HCT116 (cell line): ENCODE measurements at regions not wholly inside any gene's neighbourhood (a gene's known extent, or its start where the extent isn't known, plus 50 kb on each side); places are given as distances from the start of the nearest gene placed in this dataset.

Experiments
- ATAC-seq: fragments of 200-7000 bp; cut with Tn5 transposase; 2 replicates; pipeline ENCODE4 v1.9.1; 2020; ENCODE audit warnings: mild to moderate bottlenecking, moderate library complexity
- BruUV-seq: library from RNA; stranded (reverse); fragments of 400-500 nt; replicated peaks from 2 replicates; lab custom pipeline; 2021; lab: Mats Ljungman, UMichigan
- CTCF ChIA-PET: fragments of 300-600 bp; sonication (Branson Sonifier 250); formaldehyde crosslinking; loops from one replicate; lab custom pipeline; 2021; ENCODE audit warnings: antibody characterized with exemption; lab: Charles Lee
- POLR2A ChIA-PET: fragments of 300-600, 350-600 bp; sonication (Branson Sonifier 250); formaldehyde crosslinking; loops from one replicate; lab custom pipeline; 2021; ENCODE audit warnings: antibody characterized with exemption; lab: Charles Lee
- RAD21 ChIA-PET, 2 experiments: fragments of 300-600 bp; sonication (Branson Sonifier 250); formaldehyde crosslinking; loops; one replicate each; lab custom pipeline; 2023; ENCODE audit warnings: low total read pairs in 2 of 2; ENCODE audit not compliant: uncharacterized antibody in 2 of 2, unreplicated experiment in 2 of 2, low non-redundant PET in 1 of 2; lab: Charles Lee
- DNase-seq: peaks from one replicate; pipeline ENCODE4 v3.0.0-alpha.2; 2010; ENCODE audit warnings: low read depth, low spot score
- H2AFZ ChIP-seq: fragments of 200-600 bp; shearing (Covaris generic), sonication (generic); 2 replicates; pipeline ENCODE4 v1.6.1; 2017; ENCODE audit warnings: low read depth, mixed run types, mixed read lengths, antibody characterized with exemption, low read length; ENCODE audit not compliant: poor library complexity, severe bottlenecking
- H3K27ac ChIP-seq: 2 replicates; pipeline ENCODE4 v1.5.1; 2012; ENCODE audit warnings: low read depth, low read length
- H3K27me3 ChIP-seq: fragments of 200-600 bp; sonication (generic); 2 replicates; pipeline ENCODE4 v1.6.1; 2016; ENCODE audit warnings: mixed run types, low read length, mixed read lengths; ENCODE audit not compliant: insufficient read depth
- H3K36me3 ChIP-seq, 2 experiments: fragments of 200-500 bp in 1 of 2; fragments of 200-600 bp in 1 of 2; sonication (Bioruptor generic) in 1 of 2; sonication (generic) in 1 of 2; 2 replicates each; pipeline versions ENCODE4 v1.5.1 to v1.6.1; 2014 to 2016; ENCODE audit warnings: low read length in 2 of 2, inconsistent platforms in 1 of 2, mixed read lengths in 1 of 2, mixed run types in 1 of 2; ENCODE audit not compliant: insufficient read depth in 2 of 2, control insufficient read depth in 1 of 2
- H3K4me1 ChIP-seq, 2 experiments: fragments of 200-600 bp in 1 of 2; sonication (generic) in 1 of 2; 2 replicates each; pipeline versions ENCODE4 v1.5.1 to v1.6.1; 2012 to 2017; ENCODE audit warnings: low read length in 2 of 2, inconsistent platforms in 1 of 2, mild to moderate bottlenecking in 1 of 2, mixed read lengths in 1 of 2, mixed run types in 1 of 2, moderate library complexity in 1 of 2; ENCODE audit not compliant: insufficient read depth in 2 of 2, control insufficient read depth in 1 of 2
- H3K4me2 ChIP-seq: fragments of 200-600 bp; sonication (generic); 2 replicates; pipeline ENCODE4 v1.6.1; 2017; ENCODE audit warnings: mixed run types, low read length, mixed read lengths
- H3K4me3 ChIP-seq, 2 experiments: fragments of 200-600 bp in 1 of 2; sonication (generic) in 1 of 2; replicated peaks in 1 of 2; 2 replicates each; pipeline ENCODE4 v1.5.1; 2011 to 2016; ENCODE audit warnings: low read length in 2 of 2, control low read depth in 1 of 2, low read depth in 1 of 2, mild to moderate bottlenecking in 1 of 2, mixed read lengths in 1 of 2, mixed run types in 1 of 2
- H3K79me2 ChIP-seq: fragments of 200-600 bp; sonication (generic); 2 replicates; pipeline ENCODE4 v1.6.1; 2017; ENCODE audit warnings: mild to moderate bottlenecking, mixed run types, low read length, moderate library complexity, mixed read lengths; ENCODE audit not compliant: insufficient read depth
- H3K9ac ChIP-seq: fragments of 200-600 bp; sonication (generic); 2 replicates; pipeline ENCODE4 v1.6.1; 2016; ENCODE audit warnings: low read length, mixed read lengths
- H3K9me2 ChIP-seq: fragments of 200-600 bp; sonication (generic), shearing (Covaris generic); 2 replicates; pipeline ENCODE4 v1.6.1; 2017; ENCODE audit warnings: mixed run types, mild to moderate bottlenecking, moderate library complexity; ENCODE audit not compliant: insufficient read depth
- H3K9me3 ChIP-seq, 2 experiments: fragments of 200-500 bp in 1 of 2; fragments of 200-600 bp in 1 of 2; sonication (Bioruptor generic) in 1 of 2; sonication (generic) in 1 of 2; 2 replicates each; pipeline ENCODE4 v1.6.1; 2014 to 2017; ENCODE audit warnings: low read length in 2 of 2, mixed read lengths in 2 of 2, inconsistent platforms in 1 of 2, low read depth in 1 of 2, mild to moderate bottlenecking in 1 of 2, mixed run types in 1 of 2, moderate library complexity in 1 of 2; ENCODE audit not compliant: control insufficient read depth in 1 of 2, insufficient read depth in 1 of 2
- H4K20me1 ChIP-seq: fragments of 200-600 bp; sonication (generic), shearing (Covaris generic); 2 replicates; pipeline ENCODE4 v1.6.1; 2017; ENCODE audit warnings: mixed run types, mild to moderate bottlenecking, moderate library complexity; ENCODE audit not compliant: insufficient read depth
- ATF3 ChIP-seq: IDR thresholded peaks from 2 replicates; pipeline ENCODE4 v1.6.1; 2012
- CEBPB ChIP-seq: IDR thresholded peaks from 2 replicates; pipeline ENCODE4 v1.6.1; 2012; ENCODE audit warnings: low read depth
- ELF1 ChIP-seq: IDR thresholded peaks from 2 replicates; pipeline ENCODE4 v1.6.1; 2012; ENCODE audit warnings: low read depth, borderline replicate concordance
- EZH2 ChIP-seq: fragments of 200-600 bp; sonication (generic); IDR thresholded peaks from 2 replicates; pipeline ENCODE4 v1.6.1; 2017; ENCODE audit warnings: antibody characterized with exemption, mixed run types
- POLR2AphosphoS5 ChIP-seq: IDR thresholded peaks from 2 replicates; pipeline ENCODE4 v1.6.1; 2011; ENCODE audit warnings: mild to moderate bottlenecking, low read depth, low read length, moderate library complexity
- RAD21 ChIP-seq: IDR thresholded peaks from 2 replicates; pipeline ENCODE4 v1.6.1; 2012; ENCODE audit warnings: low read depth, mild to moderate bottlenecking
- REST ChIP-seq: IDR thresholded peaks from 2 replicates; pipeline ENCODE4 v1.6.1; 2012; ENCODE audit warnings: low read depth
- SIN3A ChIP-seq: IDR thresholded peaks from 2 replicates; pipeline ENCODE4 v1.6.1; 2012; ENCODE audit warnings: low read depth
- SRF ChIP-seq: IDR thresholded peaks from 2 replicates; pipeline ENCODE4 v1.6.1; 2012; ENCODE audit warnings: low read depth
- TCF7L2 ChIP-seq: IDR thresholded peaks from 2 replicates; pipeline ENCODE4 v1.7.0; 2011; ENCODE audit warnings: borderline replicate concordance, inconsistent platforms; ENCODE audit not compliant: insufficient read depth, insufficient read length; ENCODE audit errors: extremely low read depth
- YY1 ChIP-seq: IDR thresholded peaks from 2 replicates; pipeline ENCODE4 v1.6.1; 2011; ENCODE audit warnings: low read length, low read depth, moderate library complexity, mild to moderate bottlenecking; ENCODE audit not compliant: insufficient replicate concordance; ENCODE audit errors: extremely low read depth
- ZBTB33 ChIP-seq: IDR thresholded peaks from 2 replicates; pipeline ENCODE4 v1.6.1; 2011; ENCODE audit warnings: mild to moderate bottlenecking, low read length, moderate library complexity; ENCODE audit not compliant: insufficient replicate concordance; ENCODE audit errors: extremely low read depth
- ZFX ChIP-seq: fragments of 450-650 bp; IDR thresholded peaks from 2 replicates; pipeline ENCODE4 v1.6.1; 2017
- intact Hi-C: fragments of 100-400 bp; cut with micrococcal nuclease; formaldehyde crosslinking; loops from 2 replicates; pipeline ENCODE4 v1.10.0; 2022

- H4K20me1 ChIP-seq: no peaks in the 10 kb centered on the region
- H3K9me2 ChIP-seq: no peaks in the 10 kb centered on the region
- no peaks in the 10 kb centered on the region for H3K36me3 ChIP-seq
- ChIA-PET CTCF (no interaction called here), POLR2A (no interaction called here), RAD21 (no interaction called here)
- H3K9me3 ChIP-seq: no peaks in the 10 kb centered on the region
- ATAC-seq (no peak), DNase-seq (no peak)
- no TSS peak for BruUV-seq
- no peak overlapping the region for H3K4me3 ChIP-seq
- H3K27ac ChIP-seq: no peak overlapping the region
- H2AFZ ChIP-seq: no peak overlapping the region
- no peaks in the 10 kb centered on the region for H3K27me3 ChIP-seq
- H3K9ac ChIP-seq: no peak overlapping the region
- intact Hi-C loops: no loop called here
- TF ChIP-seq TCF7L2 (no peak), SRF (no peak), RAD21 (no peak), YY1 (no peak), CEBPB (no peak), POLR2AphosphoS5 (no peak), SIN3A (no peak), ZBTB33 (no peak)
- no peaks in the 10 kb centered on the region for H3K79me2 ChIP-seq
- no peak overlapping the region for H3K4me2 ChIP-seq
- no peaks in the 10 kb centered on the region for H3K4me1 ChIP-seq
These were observed 143.8 kb upstream of the SLC13A1 start for GRCh38 chr7:123343611-123344010.

- Histone ChIP-seq H3K4me3 (no peak overlapping the region), H3K9me2 (no peaks in the 10 kb centered on the region), H4K20me1 (no peaks in the 10 kb centered on the region), H3K27ac (no peak overlapping the region), H3K27me3 (no peaks in the 10 kb centered on the region), H3K4me2 (no peak overlapping the region), H3K79me2 (no peaks in the 10 kb centered on the region), H3K36me3 (no peaks in the 10 kb centered on the region), H3K9me3 (no peaks in the 10 kb centered on the region), H3K9ac (no peak overlapping the region), H2AFZ (no peak overlapping the region), H3K4me1 (no peaks in the 10 kb centered on the region)
- ChIA-PET POLR2A (no interaction called here), RAD21 (no interaction called here), CTCF (no interaction called here)
- BruUV-seq: no TSS peak
- no peak for ATAC-seq
- intact Hi-C loops: no loop called here
- no peak for DNase-seq
- no peak for TF ChIP-seq ZBTB33
- no peak for TF ChIP-seq ATF3
- no peak for TF ChIP-seq ELF1
- TF ChIP-seq ZFX: no peak
- no peak for TF ChIP-seq REST
- no peak for TF ChIP-seq TCF7L2
- TF ChIP-seq EZH2: no peak
These were observed 141.3 kb upstream of the SLC13A1 start for GRCh38 chr7:123341102-123341501.
